Upper lobe of left lung (tissue), 6 donors: ENCODE measurements at regions not wholly inside any gene's neighbourhood (a gene's known extent, or its start where the extent isn't known, plus 50 kb on each side); places are given as distances from the start of the nearest gene placed in this dataset.
A peak's percentile ranks its signal among the peaks of the same experiment; 100 is the strongest.

Experiments
- ATAC-seq, 2 donors: fragments of 200-7000 bp; cut with Tn5 transposase; one replicate each; pipeline ENCODE4 v1.9.1; 2022; ENCODE audit warnings: mild to moderate bottlenecking in 2 of 2, moderate library complexity in 2 of 2; ENCODE audit not compliant: low FRiP score in 2 of 2
- DNase-seq, 2 donors: peaks; one replicate each; pipeline ENCODE4 v3.0.0-alpha.2; 2019 to 2020
- H3K27ac ChIP-seq, 4 donors: fragments of 200-600 bp; sonication (generic); one replicate each; pipeline ENCODE4 v1.5.1; 2016 to 2019
- H3K27me3 ChIP-seq, 4 donors: fragments of 200-600 bp; sonication (generic); one replicate each; pipeline ENCODE4 v1.5.1; 2017 to 2019
- H3K36me3 ChIP-seq, 4 donors: fragments of 200-600 bp; sonication (generic); one replicate each; pipeline ENCODE4 v1.5.1; 2016 to 2019
- H3K4me1 ChIP-seq, 4 donors: fragments of 200-600 bp; sonication (generic); one replicate each; pipeline ENCODE4 v1.5.1; 2018 to 2019
- H3K4me3 ChIP-seq, 4 donors: fragments of 200-600 bp; sonication (generic); one replicate each; pipeline ENCODE4 v1.5.1; 2017 to 2019; ENCODE audit warnings: mild to moderate bottlenecking in 2 of 4, moderate library complexity in 1 of 4
- H3K9me3 ChIP-seq, 4 donors: fragments of 200-600 bp; sonication (generic); one replicate each; pipeline ENCODE4 v1.5.1; 2018 to 2019
- CTCF ChIP-seq, 6 experiments: fragments of 450-650 bp in 4 of 6; fragments of 200-600 bp in 2 of 6; sonication (generic) in 2 of 6; IDR thresholded peaks; one replicate each; pipeline ENCODE4 v1.5.1; 2016 to 2019; ENCODE audit warnings: antibody characterized with exemption in 6 of 6
- EP300 ChIP-seq, 4 donors: sonication (generic); formaldehyde crosslinking; IDR thresholded peaks; one replicate each; pipeline ENCODE4 v1.5.1; 2017; ENCODE audit warnings: antibody characterized with exemption in 4 of 4, control low read depth in 2 of 4
- POLR2A ChIP-seq, 4 donors: fragments of 450-650 bp; IDR thresholded peaks; one replicate each; pipeline ENCODE4 v1.5.1; 2016 to 2017; ENCODE audit warnings: antibody characterized with exemption in 4 of 4, mild to moderate bottlenecking in 2 of 4
- POLR2AphosphoS5 ChIP-seq, 2 donors: sonication (generic); formaldehyde crosslinking; IDR thresholded peaks; one replicate each; pipeline ENCODE4 v1.5.1; 2017; ENCODE audit warnings: antibody characterized with exemption in 2 of 2
- WGBS, 2 donors: methylation state at CpG; one replicate each; pipeline ENCODE4 v1.1.5; 2017 to 2018; 5-methylcytosine and 5-hydroxymethylcytosine counted together
- donor health status: DM: no; HTN: no; CAD: no; lungs with moderate emphysema.
- donor health status: DM: no; HTN: yes; CAD: no; lungs with severe emphysema.

GRCh38 chr12:85530456-85530855 is 250.4 kb downstream of the ALX1 start:
- 88 to 99% methylated on average over 4 of the region's 4 CpGs for WGBS, 2 donors
- Histone ChIP-seq H3K27ac (no peak overlapping the region), H3K9me3 (no peaks in the 10 kb centered on the region), H3K4me1 (no peaks in the 10 kb centered on the region), H3K4me3 (no peak overlapping the region), H3K36me3 (no peaks in the 10 kb centered on the region), H3K27me3 (no peaks in the 10 kb centered on the region)
- TF ChIP-seq CTCF (IDR thresholded peaks at IDR 0.05): no peak
- no peak for TF ChIP-seq POLR2A (IDR thresholded peaks at IDR 0.05)
- no peak for TF ChIP-seq EP300 (IDR thresholded peaks at IDR 0.05)
- no peak for TF ChIP-seq POLR2AphosphoS5 (IDR thresholded peaks at IDR 0.05)
- DNase-seq: peak in 1 of 2 donors; percentile 2
- ATAC-seq: no peak

- H3K27me3 ChIP-seq: no peaks in the 10 kb centered on the region
- WGBS, 2 donors: 25 to 32% methylated on average over 1 of the region's 1 CpG
- no peak for TF ChIP-seq POLR2AphosphoS5 (IDR thresholded peaks at IDR 0.05)
- no peak for TF ChIP-seq CTCF (IDR thresholded peaks at IDR 0.05)
- TF ChIP-seq EP300 (IDR thresholded peaks at IDR 0.05): no peak
- TF ChIP-seq POLR2A (IDR thresholded peaks at IDR 0.05): no peak
- no peak overlapping the region for H3K4me3 ChIP-seq
- no peak for DNase-seq
- H3K27ac ChIP-seq: no peak overlapping the region
- no peaks in the 10 kb centered on the region for H3K9me3 ChIP-seq
- H3K36me3 ChIP-seq: no peaks in the 10 kb centered on the region
- no peaks in the 10 kb centered on the region for H3K4me1 ChIP-seq
- no peak for ATAC-seq
These were observed 251.3 kb downstream of the ALX1 start for GRCh38 chr12:85531341-85531740.

- 85 to 94% methylated on average over 2 of the region's 2 CpGs for WGBS, 2 donors
- no peak overlapping the region for H3K4me3 ChIP-seq
- H3K27me3 ChIP-seq: no peaks in the 10 kb centered on the region
- no peak for DNase-seq
- no peaks in the 10 kb centered on the region for H3K4me1 ChIP-seq
- no peaks in the 10 kb centered on the region for H3K36me3 ChIP-seq
- TF ChIP-seq EP300 (IDR thresholded peaks at IDR 0.05) (no peak), POLR2A (IDR thresholded peaks at IDR 0.05) (no peak), CTCF (IDR thresholded peaks at IDR 0.05) (no peak), POLR2AphosphoS5 (IDR thresholded peaks at IDR 0.05) (no peak)
- no peak for ATAC-seq
- H3K27ac ChIP-seq: no peak overlapping the region
- H3K9me3 ChIP-seq: no peaks in the 10 kb centered on the region
These were observed 269.6 kb downstream of the ALX1 start for GRCh38 chr12:85549640-85550039.

GRCh38 chr12:85550924-85551323 is 270.9 kb downstream of the ALX1 start:
- ATAC-seq (no peak), DNase-seq (no peak)
- 82 to 85% methylated on average over 2 of the region's 2 CpGs for WGBS, 2 donors
- Histone ChIP-seq H3K27me3 (no peaks in the 10 kb centered on the region), H3K36me3 (no peaks in the 10 kb centered on the region), H3K4me1 (no peaks in the 10 kb centered on the region), H3K27ac (no peak overlapping the region), H3K9me3 (no peaks in the 10 kb centered on the region), H3K4me3 (no peak overlapping the region)
- no peak for TF ChIP-seq CTCF (IDR thresholded peaks at IDR 0.05)
- TF ChIP-seq POLR2AphosphoS5 (IDR thresholded peaks at IDR 0.05): no peak
- no peak for TF ChIP-seq EP300 (IDR thresholded peaks at IDR 0.05)
- TF ChIP-seq POLR2A (IDR thresholded peaks at IDR 0.05): no peak

GRCh38 chr12:85552461-85552860 is 272.4 kb downstream of the ALX1 start:
- H3K36me3 ChIP-seq: no peaks in the 10 kb centered on the region
- H3K27ac ChIP-seq: no peak overlapping the region
- DNase-seq (no peak), ATAC-seq (no peak)
- TF ChIP-seq POLR2AphosphoS5 (IDR thresholded peaks at IDR 0.05) (no peak), EP300 (IDR thresholded peaks at IDR 0.05) (no peak), POLR2A (IDR thresholded peaks at IDR 0.05) (no peak), CTCF (IDR thresholded peaks at IDR 0.05) (no peak)
- 90 to 95% methylated on average over 3 of the region's 3 CpGs for WGBS, 2 donors
- no peaks in the 10 kb centered on the region for H3K9me3 ChIP-seq
- no peaks in the 10 kb centered on the region for H3K4me1 ChIP-seq
- H3K4me3 ChIP-seq: no peak overlapping the region
- no peaks in the 10 kb centered on the region for H3K27me3 ChIP-seq
